ENCODE measurements at regions not wholly inside any gene's neighbourhood (a gene's known extent, or its start where the extent isn't known, plus 50 kb on each side); places are given as distances from the start of the nearest gene placed in this dataset.

DNA sequence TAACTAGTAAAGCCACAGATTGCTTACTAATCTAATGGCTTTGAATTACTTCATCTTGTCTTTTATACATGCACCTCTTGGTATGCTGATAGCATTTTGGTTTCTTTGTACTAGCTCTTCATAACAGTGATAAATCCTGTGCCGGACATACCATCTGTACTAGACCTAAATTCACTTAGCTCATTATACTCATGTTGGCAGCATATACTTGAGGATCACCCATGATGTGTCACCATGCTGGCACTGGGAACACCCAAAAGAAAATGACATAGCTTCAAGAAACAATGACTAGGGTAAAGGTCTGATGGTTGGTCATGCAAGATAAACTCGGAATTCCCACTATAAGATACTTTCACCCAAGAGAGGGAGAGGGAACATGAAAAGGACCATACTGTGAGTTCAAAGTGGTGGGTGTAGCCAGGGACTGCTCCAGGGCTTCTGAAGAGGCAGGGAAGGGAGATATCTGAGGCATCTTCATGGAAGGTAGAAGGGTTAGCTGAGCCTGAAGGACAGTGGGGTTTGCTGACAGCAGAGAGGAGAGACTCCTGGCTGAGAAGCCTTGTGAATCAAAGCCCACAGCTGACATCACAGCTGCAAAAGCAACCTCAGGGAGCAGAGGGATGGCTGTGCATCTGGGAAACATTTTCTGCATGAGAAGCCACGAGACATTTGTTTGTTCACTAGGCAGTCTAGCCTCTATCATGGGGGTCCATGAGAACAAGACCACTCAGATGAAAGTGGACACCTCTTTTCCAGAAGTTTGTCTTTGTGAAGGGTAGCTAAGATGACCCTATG is 314.2 kb downstream of the RAB28 start:
- H3K4me3 ChIP-seq (replicated peaks; ENCODE audit: low read depth, low read length) = no peak overlapping the region
- TF ChIP-seq, protein P1, sequence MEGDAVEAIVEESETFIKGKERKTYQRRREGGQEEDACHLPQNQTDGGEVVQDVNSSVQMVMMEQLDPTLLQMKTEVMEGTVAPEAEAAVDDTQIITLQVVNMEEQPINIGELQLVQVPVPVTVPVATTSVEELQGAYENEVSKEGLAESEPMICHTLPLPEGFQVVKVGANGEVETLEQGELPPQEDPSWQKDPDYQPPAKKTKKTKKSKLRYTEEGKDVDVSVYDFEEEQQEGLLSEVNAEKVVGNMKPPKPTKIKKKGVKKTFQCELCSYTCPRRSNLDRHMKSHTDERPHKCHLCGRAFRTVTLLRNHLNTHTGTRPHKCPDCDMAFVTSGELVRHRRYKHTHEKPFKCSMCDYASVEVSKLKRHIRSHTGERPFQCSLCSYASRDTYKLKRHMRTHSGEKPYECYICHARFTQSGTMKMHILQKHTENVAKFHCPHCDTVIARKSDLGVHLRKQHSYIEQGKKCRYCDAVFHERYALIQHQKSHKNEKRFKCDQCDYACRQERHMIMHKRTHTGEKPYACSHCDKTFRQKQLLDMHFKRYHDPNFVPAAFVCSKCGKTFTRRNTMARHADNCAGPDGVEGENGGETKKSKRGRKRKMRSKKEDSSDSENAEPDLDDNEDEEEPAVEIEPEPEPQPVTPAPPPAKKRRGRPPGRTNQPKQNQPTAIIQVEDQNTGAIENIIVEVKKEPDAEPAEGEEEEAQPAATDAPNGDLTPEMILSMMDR (IDR thresholded peaks at IDR 0.05; ENCODE audit: low read depth, low read length, missing control alignments) = no peak
- DNase-seq (ENCODE audit: extremely low read depth, low read depth) = no peak

DNA sequence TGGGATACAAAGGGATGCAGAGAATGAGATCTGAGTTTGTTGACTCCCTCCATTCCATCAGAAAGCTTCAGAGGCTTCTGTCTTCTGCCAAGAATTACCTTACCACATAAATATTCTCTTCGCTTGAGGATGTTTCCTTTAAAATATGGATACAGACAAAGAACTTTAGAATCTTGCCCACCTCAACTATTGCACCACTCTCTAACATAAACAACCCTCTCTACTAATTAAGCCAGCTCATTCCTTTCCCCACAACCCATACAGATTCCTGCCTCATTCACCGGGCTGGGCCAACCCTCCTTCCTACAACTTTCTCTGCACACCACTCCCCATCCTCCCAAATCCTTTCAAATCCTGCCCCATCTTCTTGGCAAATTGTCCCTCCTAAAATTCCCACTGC is 315.8 kb downstream of the RAB28 start:
- TF ChIP-seq, protein P1 (IDR thresholded peaks at IDR 0.05; ENCODE audit: low read depth, low read length, missing control alignments) = no peak
- DNase-seq (ENCODE audit: extremely low read depth, low read depth) = no peak
- no peak overlapping the region for H3K4me3 ChIP-seq (replicated peaks; ENCODE audit: low read depth, low read length)

DNA sequence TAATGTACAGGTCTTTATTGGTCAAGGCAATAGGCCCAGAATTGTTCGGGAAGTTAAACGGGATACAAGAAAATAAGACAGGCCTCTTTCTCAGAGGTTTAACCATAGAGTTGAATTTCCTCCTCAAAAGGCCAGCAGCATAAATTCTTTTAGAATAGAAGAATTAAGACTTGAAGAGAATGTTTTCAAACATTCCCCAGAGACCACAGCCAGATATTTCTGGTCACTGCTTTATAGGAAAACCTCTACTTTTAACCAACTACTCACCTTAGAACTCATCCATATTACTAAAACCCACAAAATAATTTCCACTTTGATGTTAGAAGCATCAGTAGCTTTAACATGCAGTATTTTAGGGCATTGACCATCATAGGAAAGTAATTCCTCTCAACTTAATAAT is 317.9 kb downstream of the RAB28 start:
- H3K4me3 ChIP-seq (replicated peaks; ENCODE audit: low read depth, low read length) = no peak overlapping the region
- TF ChIP-seq, protein P1 (IDR thresholded peaks at IDR 0.05; ENCODE audit: low read depth, low read length, missing control alignments) = no peak
- DNase-seq (ENCODE audit: extremely low read depth, low read depth) = no peak

DNA sequence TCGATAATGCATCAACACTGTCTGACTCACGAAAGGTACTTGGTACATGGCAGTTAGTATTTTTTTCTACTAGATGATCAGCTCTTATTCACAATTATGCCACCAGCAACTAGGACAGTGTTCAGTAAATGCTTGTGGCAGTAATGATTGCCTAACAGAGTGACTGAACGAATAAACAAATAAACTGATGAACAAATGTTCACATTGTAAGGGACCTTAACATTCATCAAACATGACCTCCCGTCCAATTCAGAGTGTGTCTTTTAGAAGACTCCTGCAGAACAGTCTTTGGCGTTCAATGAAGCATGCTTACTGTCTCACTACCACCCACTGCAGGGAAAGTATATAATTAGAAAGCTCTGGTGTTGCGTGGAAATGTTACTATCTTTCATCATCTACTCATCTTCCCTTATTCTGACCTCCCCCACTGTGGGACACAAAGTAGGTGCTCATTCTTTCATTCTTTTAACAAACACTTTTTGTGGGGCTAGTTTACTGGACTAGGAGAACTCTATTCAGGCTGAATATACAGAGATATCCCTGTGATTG is 319.3 kb downstream of the RAB28 start:
- TF ChIP-seq, protein P1 (IDR thresholded peaks at IDR 0.05; ENCODE audit: low read depth, low read length, missing control alignments) = no peak
- no peak overlapping the region for H3K4me3 ChIP-seq (replicated peaks; ENCODE audit: low read depth, low read length)
- no peak for DNase-seq (ENCODE audit: extremely low read depth, low read depth)

DNA sequence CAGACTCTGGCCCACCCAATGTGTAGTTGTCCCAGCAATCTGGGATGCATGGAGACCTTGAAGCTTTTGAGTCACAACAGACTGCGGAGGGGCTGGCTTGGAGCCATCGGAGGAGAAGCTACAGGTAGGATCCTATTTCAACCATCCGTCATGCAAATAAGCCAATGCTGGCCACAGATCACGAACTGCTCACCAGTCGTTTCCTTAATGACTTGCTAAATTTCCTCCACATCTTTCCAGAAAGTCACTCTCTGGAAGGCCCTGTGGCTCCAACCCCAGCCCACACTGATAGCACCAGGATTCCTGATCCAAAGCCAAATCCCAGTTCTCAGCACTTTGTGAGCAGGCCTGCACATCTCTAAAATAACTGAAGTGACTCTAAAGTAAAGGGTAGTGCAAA is 321.3 kb downstream of the RAB28 start:
- no peak for DNase-seq (ENCODE audit: extremely low read depth, low read depth)
- TF ChIP-seq, protein P1 (IDR thresholded peaks at IDR 0.05; ENCODE audit: low read depth, low read length, missing control alignments) = no peak

DNA sequence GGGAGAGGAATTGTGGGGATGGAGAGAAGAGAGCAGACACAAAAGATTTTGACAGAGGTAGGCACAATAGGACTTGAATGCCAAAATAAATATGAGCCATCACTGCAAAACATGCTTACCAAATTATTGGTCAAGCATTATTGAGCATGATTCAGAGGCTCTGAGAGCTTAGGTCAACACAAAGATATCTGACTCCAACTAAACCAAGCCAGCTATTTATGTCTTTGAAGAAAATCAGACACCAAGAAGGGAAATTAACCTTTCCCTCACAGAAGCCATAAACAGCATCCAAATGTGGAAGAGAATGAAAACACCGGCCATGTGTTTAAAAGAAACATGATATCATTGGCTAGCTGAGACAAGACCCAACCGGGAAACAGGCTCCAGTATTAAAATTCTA is 323.2 kb downstream of the RAB28 start:
- TF ChIP-seq, protein P1 (IDR thresholded peaks at IDR 0.05; ENCODE audit: low read depth, low read length, missing control alignments) = no peak
- DNase-seq (ENCODE audit: extremely low read depth, low read depth) = no peak
- no peak overlapping the region for H3K4me3 ChIP-seq (replicated peaks; ENCODE audit: low read depth, low read length)

More for the DNA sequence above, 321.3 kb downstream of the RAB28 start:
- H3K4me3 ChIP-seq (replicated peaks; ENCODE audit: low read depth, low read length) = no peak overlapping the region

All from HFF-Myc (cell line).